ENCODE measurements at regions not wholly inside any gene's neighbourhood (a gene's known extent, or its start where the extent isn't known, plus 50 kb on each side); places are given as distances from the start of the nearest gene placed in this dataset.
"Not testable (repeated sequence)": the region's sequence is repeated elsewhere in the genome, so short reads cannot be mapped to it uniquely, and the experiment has no call there.

DNA sequence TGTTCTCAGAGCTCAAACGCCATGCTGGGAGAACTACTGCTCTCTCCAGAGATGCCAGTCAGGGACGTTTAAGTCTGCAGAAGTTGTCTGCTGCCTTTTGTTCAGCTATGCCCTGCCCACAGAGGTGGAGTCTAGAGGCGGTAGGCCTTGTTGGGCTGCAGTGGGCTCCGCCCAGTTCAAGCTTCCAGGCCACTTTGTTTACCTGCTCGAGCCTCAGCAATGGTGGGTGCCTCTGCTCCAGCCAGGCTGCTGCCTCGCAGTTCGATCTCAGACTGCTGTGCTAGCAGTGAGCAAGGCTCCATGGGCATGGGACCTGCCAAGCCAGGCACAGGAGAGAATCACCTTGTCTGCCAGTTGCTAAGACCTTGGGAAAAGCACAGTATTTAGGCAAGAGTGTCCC lies 869.3 kb downstream of the TMTC2 start:
- H3K27me3 Mint-ChIP-seq (ENCODE audit: low read depth); DNase-seq (ENCODE audit: low spot score); H3K36me3 Mint-ChIP-seq (ENCODE audit: low read depth); H3K27ac Mint-ChIP-seq; H3K4me3 Mint-ChIP-seq; H3K4me1 Mint-ChIP-seq (ENCODE audit: low read depth): not testable (repeated sequence)
- peaks cover 22% of the 10 kb centered on the region for H3K9me3 Mint-ChIP-seq

DNA sequence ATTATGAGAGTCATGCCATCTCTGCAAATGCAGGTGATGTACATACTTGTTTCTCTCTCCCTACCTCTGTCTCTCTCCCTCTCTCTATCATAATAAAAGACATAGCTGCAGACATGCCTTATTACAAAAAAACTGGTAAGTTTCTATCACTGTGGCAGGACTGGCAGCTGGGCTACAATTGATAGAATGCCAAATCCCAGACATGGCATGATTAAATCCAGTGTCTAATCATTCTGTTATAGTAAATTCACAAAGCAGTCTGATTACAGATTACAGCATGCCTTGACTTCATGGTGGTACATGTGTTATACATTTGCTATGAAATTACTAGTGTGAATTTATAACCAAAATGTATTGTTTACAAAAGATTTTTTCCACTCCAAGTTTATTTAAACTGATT lies 854.7 kb downstream of the TMTC2 start:
- no peak overlapping the region for H3K27ac Mint-ChIP-seq
- no peaks in the 10 kb centered on the region for H3K27me3 Mint-ChIP-seq (ENCODE audit: low read depth)
- H3K36me3 Mint-ChIP-seq (ENCODE audit: low read depth) = no peaks in the 10 kb centered on the region
- DNase-seq (ENCODE audit: low spot score) = no peak
- no peak overlapping the region for H3K4me3 Mint-ChIP-seq
- no peaks in the 10 kb centered on the region for H3K9me3 Mint-ChIP-seq
- no peaks in the 10 kb centered on the region for H3K4me1 Mint-ChIP-seq (ENCODE audit: low read depth)

DNA sequence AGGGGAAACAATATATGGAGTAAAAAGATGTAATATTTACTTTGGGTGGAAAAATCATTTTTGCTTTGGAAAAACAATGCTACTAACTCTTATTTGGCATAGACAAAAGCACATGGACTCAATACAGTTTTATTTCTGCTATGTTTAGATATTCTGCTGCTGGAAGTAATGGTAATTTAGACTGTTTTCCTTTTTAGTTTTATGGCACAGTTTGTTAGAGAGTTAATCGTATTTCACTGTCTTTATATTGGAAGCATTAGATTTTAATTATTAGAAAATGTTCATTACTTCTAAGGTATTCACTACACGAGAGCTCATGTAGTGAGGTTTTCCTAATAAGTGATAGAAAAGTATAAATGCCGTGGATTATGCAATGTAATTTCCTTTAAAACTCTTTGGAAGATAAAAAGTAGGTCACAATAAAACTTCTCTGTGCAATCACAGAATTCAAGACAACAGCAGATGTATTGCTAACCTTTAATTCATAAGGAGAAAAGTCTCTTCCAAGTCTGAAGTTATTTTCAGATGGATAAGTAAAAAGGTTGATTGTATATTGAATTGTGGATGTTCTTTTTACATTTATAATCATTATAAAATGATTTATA lies 851.8 kb downstream of the TMTC2 start:
- Mint-ChIP-seq H3K4me3 (no peak overlapping the region), H3K27ac (no peak overlapping the region), H3K4me1 (ENCODE audit: low read depth) (no peaks in the 10 kb centered on the region), H3K36me3 (ENCODE audit: low read depth) (no peaks in the 10 kb centered on the region), H3K9me3 (no peaks in the 10 kb centered on the region), H3K27me3 (ENCODE audit: low read depth) (no peaks in the 10 kb centered on the region)
- no peak for DNase-seq (ENCODE audit: low spot score)

DNA sequence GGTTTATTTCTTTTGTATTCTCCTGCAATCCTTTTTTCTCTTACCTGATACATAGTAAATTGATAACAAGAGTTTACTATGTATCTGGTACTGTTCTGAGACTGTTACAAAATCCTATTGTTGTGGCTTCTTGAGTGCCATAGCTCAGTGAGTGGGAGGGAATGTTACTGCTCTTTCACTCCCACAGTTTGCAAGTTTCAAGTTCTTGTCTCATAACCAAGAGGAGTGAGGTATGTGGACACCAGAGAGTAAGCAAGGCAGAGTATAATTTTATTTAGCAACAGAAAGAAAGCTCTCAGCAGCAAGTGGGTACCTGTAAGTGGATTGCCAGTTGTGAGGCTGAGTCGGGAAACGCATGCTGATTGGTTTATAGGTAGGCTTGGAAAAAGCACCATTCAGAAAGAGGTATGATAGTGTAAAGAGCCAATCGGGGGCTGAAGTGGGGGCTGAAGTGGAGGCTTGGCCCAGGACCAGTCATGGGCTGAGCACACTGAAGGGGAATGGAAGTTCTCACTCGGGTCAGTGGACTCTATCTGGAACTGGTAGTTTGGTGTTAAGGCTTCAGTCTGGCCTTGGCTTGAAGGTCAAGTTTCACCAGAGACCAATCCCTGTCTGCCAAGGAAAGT lies 850.8 kb downstream of the TMTC2 start:
- no peaks in the 10 kb centered on the region for H3K27me3 Mint-ChIP-seq (ENCODE audit: low read depth)
- H3K36me3 Mint-ChIP-seq (ENCODE audit: low read depth) = no peaks in the 10 kb centered on the region
- no peaks in the 10 kb centered on the region for H3K9me3 Mint-ChIP-seq
- H3K4me1 Mint-ChIP-seq (ENCODE audit: low read depth) = no peaks in the 10 kb centered on the region
- H3K27ac Mint-ChIP-seq = no peak overlapping the region
- no peak for DNase-seq (ENCODE audit: low spot score)
- no peak overlapping the region for H3K4me3 Mint-ChIP-seq

DNA sequence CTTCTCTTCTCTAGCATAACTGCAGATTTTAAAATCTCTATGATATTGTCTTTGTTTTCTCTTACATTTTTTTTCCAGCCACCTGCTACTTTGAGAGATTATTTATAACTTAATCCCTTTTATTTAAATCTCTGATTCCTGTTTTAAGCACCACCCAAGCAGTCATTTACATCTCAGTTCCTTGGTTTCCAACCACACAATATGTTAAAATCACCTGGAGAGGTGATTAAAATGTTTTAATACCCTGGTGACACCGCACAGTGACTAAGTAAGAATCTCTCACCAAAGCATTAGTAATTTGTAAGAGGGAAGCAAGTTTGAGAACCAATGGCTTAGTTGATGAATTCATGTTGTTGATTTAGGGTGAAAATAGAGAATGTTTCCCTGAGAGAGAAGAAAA lies 849.8 kb downstream of the TMTC2 start:
- H3K4me3 Mint-ChIP-seq = no peak overlapping the region
- H3K27ac Mint-ChIP-seq = no peak overlapping the region
- no peaks in the 10 kb centered on the region for H3K9me3 Mint-ChIP-seq
- no peak for DNase-seq (ENCODE audit: low spot score)
- no peaks in the 10 kb centered on the region for H3K27me3 Mint-ChIP-seq (ENCODE audit: low read depth)
- H3K36me3 Mint-ChIP-seq (ENCODE audit: low read depth) = no peaks in the 10 kb centered on the region
- H3K4me1 Mint-ChIP-seq (ENCODE audit: low read depth) = no peaks in the 10 kb centered on the region

DNA sequence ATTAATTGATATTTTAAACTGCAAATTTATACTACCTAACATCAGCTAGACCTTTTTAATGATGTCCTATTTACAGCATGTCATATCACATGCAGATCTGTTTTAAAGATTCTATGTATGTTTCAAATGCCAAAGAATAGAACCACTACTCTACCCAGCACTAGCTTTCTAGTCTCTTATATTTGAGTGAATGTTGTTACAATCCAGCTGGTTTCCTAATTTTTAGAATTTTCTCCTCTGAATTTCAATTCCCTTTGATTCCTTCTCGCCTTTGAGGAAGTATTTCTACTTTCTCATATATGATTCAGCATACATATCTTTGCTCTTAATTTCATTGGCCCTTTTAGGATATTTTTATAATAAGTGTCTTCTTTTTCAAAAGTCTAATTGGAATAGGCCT lies 841.9 kb downstream of the TMTC2 start:
- Mint-ChIP-seq H3K36me3 (ENCODE audit: low read depth) (no peaks in the 10 kb centered on the region), H3K4me1 (ENCODE audit: low read depth) (no peaks in the 10 kb centered on the region), H3K27ac (no peak overlapping the region), H3K9me3 (peaks cover 6% of the 10 kb centered on the region), H3K27me3 (ENCODE audit: low read depth) (no peaks in the 10 kb centered on the region), H3K4me3 (no peak overlapping the region)
- no peak for DNase-seq (ENCODE audit: low spot score)

DNA sequence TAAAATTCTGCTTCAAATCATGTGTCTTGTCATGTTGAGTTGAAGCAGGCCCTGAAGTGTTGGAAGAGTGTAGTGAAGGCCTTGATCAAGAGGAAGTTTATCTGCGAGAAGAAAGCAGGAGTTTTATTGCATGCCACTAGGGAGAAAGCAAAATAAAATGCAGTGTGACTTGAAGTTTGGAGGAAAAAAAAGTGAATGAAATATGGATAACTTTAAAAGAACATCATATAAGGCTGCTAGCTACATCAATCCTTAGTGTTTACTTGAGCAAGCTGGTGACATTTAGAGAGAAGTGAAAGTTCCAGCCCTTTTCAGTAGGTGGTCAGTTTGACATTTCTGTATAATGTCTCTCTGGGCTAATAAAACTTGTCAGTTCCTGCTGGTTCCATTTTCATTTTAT lies 841.1 kb downstream of the TMTC2 start:
- H3K4me1 Mint-ChIP-seq (ENCODE audit: low read depth) = no peaks in the 10 kb centered on the region
- peaks cover 9% of the 10 kb centered on the region for H3K9me3 Mint-ChIP-seq
- H3K27me3 Mint-ChIP-seq (ENCODE audit: low read depth) = no peaks in the 10 kb centered on the region
- no peak overlapping the region for H3K4me3 Mint-ChIP-seq
- DNase-seq (ENCODE audit: low spot score) = no peak
- no peaks in the 10 kb centered on the region for H3K36me3 Mint-ChIP-seq (ENCODE audit: low read depth)
- H3K27ac Mint-ChIP-seq = no peak overlapping the region

DNA sequence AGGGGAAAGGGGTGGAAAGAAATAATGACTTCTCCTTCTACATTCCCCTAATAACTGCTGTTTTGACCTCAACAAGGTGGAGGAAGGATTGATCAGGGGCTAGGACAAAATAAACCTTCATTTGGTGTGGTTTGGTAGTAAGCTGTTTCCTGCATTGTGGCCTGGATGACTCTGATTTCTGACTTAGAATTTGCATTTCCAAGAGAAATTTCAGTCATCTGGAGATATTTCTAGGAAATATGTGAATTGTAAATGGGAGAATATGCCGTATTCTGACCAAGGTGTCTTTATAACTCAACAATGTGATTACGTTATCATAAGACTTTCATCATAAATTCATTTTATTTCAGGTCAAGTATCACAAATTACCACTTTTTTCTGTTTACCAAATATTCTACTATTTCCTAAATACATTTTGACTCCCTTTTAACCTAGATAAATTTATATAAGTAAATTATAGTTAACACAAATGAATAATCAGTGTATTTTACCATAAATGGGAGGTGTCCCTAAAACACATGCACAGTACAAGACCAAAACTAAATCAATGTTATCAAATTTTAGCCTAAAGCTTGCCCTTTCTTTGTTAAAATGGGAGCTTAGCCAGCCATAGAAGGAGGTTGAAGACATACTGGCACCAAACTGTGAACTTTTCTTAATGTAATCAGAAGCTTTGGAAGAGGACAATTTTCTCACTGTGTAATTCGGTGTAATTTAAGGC lies 828.8 kb downstream of the TMTC2 start:
- no peaks in the 10 kb centered on the region for H3K27me3 Mint-ChIP-seq (ENCODE audit: low read depth)
- H3K4me1 Mint-ChIP-seq (ENCODE audit: low read depth) = no peaks in the 10 kb centered on the region
- no peaks in the 10 kb centered on the region for H3K9me3 Mint-ChIP-seq

DNA sequence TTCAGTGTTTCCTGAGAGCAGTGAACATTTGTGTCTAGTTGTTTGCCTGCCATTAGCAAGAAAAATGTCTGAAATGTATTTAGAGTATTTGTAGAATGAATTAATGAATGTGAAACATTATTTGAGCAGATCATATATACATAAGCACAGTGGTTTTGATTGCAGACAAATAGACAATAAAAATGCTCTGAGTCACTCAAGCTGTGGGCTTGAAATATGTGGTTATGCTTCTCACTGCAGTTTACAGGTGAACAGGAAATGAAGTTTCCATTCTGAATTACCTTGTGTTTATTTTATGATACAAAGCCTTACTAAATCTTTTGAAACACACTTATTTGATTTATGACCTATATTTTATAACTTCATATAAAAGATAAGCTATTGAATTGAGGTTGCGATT lies 827.7 kb downstream of the TMTC2 start:
- Mint-ChIP-seq H3K36me3 (ENCODE audit: low read depth) (no peaks in the 10 kb centered on the region), H3K4me3 (no peak overlapping the region), H3K27ac (no peak overlapping the region), H3K27me3 (ENCODE audit: low read depth) (no peaks in the 10 kb centered on the region), H3K9me3 (no peaks in the 10 kb centered on the region), H3K4me1 (ENCODE audit: low read depth) (no peaks in the 10 kb centered on the region)
- no peak for DNase-seq (ENCODE audit: low spot score)

More for the DNA sequence above, 828.8 kb downstream of the TMTC2 start:
- no peak overlapping the region for H3K4me3 Mint-ChIP-seq
- no peak for DNase-seq (ENCODE audit: low spot score)
- H3K27ac Mint-ChIP-seq = no peak overlapping the region
- H3K36me3 Mint-ChIP-seq (ENCODE audit: low read depth) = no peaks in the 10 kb centered on the region

DNA sequence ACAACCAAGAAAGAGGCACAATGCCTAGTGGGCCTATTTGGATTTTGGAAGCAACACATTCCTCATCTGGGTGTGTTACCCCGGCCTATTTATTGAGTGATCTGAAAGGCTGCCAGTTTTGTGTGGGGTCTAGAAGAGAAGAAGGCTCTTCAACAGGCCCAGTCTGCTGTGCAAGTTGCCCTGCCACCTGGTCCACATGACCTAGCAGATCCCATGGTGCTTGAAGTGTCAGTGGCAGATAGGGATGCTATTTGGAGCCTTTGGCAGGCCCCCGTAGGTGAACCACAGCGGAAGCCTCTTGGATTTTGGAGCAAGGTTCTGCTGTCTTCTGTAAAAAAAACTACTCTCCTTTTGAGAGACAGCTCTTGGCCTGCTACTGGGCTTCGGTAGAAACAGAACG lies 820.1 kb downstream of the TMTC2 start:
- Mint-ChIP-seq H3K36me3 (ENCODE audit: low read depth) (no peaks in the 10 kb centered on the region), H3K27ac (no peak overlapping the region)

DNA sequence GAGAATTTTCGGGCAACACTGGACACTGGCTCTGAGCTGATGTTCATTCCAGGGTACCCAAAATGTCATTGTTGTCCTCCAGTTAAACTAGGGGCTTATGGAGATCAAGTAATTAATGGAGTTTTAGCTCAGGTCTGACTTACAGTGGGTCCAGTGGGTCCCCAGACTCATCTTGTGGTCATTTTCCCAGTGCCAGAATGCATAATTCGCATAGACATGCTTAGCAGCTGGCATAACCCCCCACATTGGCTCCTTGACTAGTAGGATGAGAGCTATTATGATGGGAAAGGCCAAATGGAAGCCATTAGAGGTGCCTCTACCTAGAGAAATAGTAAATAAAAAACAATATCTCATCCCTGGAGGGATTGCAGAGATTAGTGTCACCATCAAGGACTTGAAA lies 818.9 kb downstream of the TMTC2 start:
- Mint-ChIP-seq H3K27me3 (ENCODE audit: low read depth) (no peaks in the 10 kb centered on the region), H3K9me3 (peaks cover 5% of the 10 kb centered on the region), H3K4me3 (no peak overlapping the region), H3K27ac (no peak overlapping the region), H3K4me1 (ENCODE audit: low read depth) (no peaks in the 10 kb centered on the region), H3K36me3 (ENCODE audit: low read depth) (no peaks in the 10 kb centered on the region)
- no peak for DNase-seq (ENCODE audit: low spot score)

More for the DNA sequence above, 820.1 kb downstream of the TMTC2 start:
- Mint-ChIP-seq H3K4me3 (no peak overlapping the region), H3K9me3 (no peaks in the 10 kb centered on the region), H3K4me1 (ENCODE audit: low read depth) (no peaks in the 10 kb centered on the region), H3K27me3 (ENCODE audit: low read depth) (no peaks in the 10 kb centered on the region)
- no peak for DNase-seq (ENCODE audit: low spot score)

DNA sequence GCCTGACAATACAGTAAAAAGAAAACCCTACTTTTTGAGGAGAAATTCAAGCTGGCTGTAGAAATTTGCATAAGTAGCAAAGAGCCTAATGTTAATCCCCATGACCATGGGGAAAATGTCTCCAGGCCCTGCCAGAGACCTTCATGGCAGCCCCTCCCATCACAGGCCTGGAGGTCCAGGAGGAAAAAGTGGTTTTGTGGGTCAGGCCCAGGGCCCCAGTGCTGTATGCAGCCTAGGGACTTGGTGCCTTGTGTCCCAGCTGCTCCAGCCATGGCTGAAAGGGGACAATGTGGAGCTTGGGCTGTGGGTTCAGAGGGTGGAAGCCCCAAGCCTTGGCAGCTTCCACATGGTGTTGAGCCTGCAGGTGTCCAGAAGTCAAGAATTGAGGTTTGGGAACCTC lies 813.2 kb downstream of the TMTC2 start:
- H3K27me3 Mint-ChIP-seq (ENCODE audit: low read depth); H3K4me3 Mint-ChIP-seq; H3K9me3 Mint-ChIP-seq; H3K36me3 Mint-ChIP-seq (ENCODE audit: low read depth); H3K27ac Mint-ChIP-seq; H3K4me1 Mint-ChIP-seq (ENCODE audit: low read depth); DNase-seq (ENCODE audit: low spot score): not testable (repeated sequence)

DNA sequence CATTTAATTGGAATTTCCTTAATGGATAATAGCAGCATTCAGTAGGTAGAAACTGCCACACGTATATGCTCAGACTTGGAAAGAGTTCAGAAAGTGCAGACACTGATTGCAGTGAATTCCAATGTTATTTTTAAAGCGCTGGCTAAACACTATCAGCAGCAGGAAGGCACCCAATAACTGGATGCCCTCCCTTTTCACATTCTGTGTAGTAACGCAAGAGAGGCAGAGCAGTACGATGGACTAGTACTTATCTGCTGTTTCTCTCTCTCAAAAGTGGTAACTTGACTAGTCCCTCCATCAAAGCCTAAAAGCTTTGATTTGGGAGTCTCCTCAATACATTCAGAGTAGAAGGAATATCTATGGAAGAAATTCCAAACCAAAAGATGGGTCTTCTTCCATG lies 791.0 kb downstream of the TMTC2 start:
- H3K4me1 Mint-ChIP-seq (ENCODE audit: low read depth) = no peaks in the 10 kb centered on the region
- H3K36me3 Mint-ChIP-seq (ENCODE audit: low read depth) = no peaks in the 10 kb centered on the region
- H3K27ac Mint-ChIP-seq = no peak overlapping the region
- peaks cover 10% of the 10 kb centered on the region for H3K9me3 Mint-ChIP-seq
- DNase-seq (ENCODE audit: low spot score) = no peak
- no peaks in the 10 kb centered on the region for H3K27me3 Mint-ChIP-seq (ENCODE audit: low read depth)
- H3K4me3 Mint-ChIP-seq = no peak overlapping the region

DNA sequence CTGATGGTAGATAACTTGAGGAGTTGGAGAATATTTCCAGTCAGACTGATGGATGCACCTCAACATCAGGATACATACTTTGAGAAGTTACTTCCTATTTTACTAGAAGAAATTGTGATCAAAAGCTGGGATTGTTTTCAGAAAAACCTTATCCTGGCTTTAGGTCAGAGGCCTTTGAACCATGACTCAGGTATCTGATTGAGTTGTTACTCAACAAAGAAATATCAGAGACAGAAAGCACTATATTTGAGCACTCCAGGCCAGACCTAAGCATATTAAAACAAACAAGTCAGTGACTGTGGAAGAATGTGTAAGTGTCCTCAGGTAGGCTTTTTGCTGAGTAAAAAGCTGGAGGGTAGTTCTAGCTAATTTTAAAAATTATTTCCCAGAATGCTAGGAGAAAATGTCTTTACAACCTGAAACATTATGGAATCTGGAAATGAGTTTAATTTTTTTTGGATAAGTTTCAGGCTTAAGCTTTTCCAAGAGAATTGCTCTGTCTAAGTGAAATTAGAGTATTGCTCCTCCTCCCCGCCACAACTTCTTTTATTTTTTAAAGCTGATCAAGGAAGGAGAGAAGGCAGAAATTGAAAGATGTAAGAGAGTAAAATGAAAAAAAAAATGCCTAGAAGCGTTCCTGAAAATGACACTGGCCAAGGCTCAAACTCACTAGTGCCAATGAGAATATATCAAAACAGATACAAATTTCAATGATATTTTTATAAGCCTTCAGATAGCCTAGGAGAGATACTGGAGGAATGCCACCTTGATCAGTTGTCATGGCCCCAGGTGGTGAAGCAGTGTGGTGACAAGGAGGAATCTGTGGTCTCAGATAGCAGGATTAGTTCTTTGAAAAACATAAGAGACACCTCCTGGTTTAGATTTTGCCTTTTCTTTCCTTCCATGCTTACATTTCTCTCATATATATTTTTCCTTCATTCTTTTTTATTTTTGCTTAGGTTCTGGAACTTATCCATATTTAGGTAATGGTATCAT lies 790.3 kb downstream of the TMTC2 start:
- H3K4me3 Mint-ChIP-seq = no peak overlapping the region
- DNase-seq (ENCODE audit: low spot score) = no peak
- no peak overlapping the region for H3K27ac Mint-ChIP-seq
- no peaks in the 10 kb centered on the region for H3K4me1 Mint-ChIP-seq (ENCODE audit: low read depth)
- no peaks in the 10 kb centered on the region for H3K27me3 Mint-ChIP-seq (ENCODE audit: low read depth)
- H3K36me3 Mint-ChIP-seq (ENCODE audit: low read depth) = no peaks in the 10 kb centered on the region
- H3K9me3 Mint-ChIP-seq = peaks cover 6% of the 10 kb centered on the region
